OCI-LY3 (cell line): ENCODE measurements at regions not wholly inside any gene's neighbourhood (a gene's known extent, or its start where the extent isn't known, plus 50 kb on each side); places are given as distances from the start of the nearest gene placed in this dataset.

Experiments
- EZH2phosphoT487 ChIP-seq: fragments of 200-600 bp; shearing (Covaris generic); IDR thresholded peaks from 2 replicates; pipeline ENCODE4 v1.6.1; 2018; ENCODE audit warnings: antibody characterized with exemption, mixed run types, low read depth
- TF ChIP-seq, protein P1 (sequence below): fragments of 200-600, 300-600 bp; sonication (generic); IDR thresholded peaks from 2 replicates; pipeline ENCODE4 v1.5.1; 2014; ENCODE audit warnings: antibody characterized with exemption, low read length, low read depth

DNA sequence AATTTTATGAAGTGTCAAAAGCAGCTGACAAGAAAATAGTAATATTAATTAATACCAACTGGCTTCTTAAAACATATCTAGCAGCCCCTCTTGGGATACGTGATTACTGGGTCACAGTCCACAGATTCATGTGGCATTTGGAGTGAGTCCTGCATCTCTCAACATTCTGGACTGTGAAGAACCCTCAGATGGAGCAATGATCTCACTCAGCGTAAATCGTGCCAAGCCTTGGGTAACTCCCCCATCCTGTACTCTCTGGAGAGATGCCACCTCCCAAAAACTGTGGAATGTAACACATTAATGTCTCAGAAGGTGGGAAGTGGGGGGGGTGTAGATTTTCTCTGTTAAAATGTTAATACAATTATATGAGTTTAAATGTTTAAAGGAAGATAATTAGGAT lies 118.2 kb upstream of the IQCM start:
- TF ChIP-seq, protein P1, sequence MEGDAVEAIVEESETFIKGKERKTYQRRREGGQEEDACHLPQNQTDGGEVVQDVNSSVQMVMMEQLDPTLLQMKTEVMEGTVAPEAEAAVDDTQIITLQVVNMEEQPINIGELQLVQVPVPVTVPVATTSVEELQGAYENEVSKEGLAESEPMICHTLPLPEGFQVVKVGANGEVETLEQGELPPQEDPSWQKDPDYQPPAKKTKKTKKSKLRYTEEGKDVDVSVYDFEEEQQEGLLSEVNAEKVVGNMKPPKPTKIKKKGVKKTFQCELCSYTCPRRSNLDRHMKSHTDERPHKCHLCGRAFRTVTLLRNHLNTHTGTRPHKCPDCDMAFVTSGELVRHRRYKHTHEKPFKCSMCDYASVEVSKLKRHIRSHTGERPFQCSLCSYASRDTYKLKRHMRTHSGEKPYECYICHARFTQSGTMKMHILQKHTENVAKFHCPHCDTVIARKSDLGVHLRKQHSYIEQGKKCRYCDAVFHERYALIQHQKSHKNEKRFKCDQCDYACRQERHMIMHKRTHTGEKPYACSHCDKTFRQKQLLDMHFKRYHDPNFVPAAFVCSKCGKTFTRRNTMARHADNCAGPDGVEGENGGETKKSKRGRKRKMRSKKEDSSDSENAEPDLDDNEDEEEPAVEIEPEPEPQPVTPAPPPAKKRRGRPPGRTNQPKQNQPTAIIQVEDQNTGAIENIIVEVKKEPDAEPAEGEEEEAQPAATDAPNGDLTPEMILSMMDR = no peak
- no peak for TF ChIP-seq EZH2phosphoT487
